HG02870 (cell line): ENCODE measurements at regions not wholly inside any gene's neighbourhood (a gene's known extent, or its start where the extent isn't known, plus 50 kb on each side); places are given as distances from the start of the nearest gene placed in this dataset.

Experiments
- ATAC-seq: cut with Tn5 transposase; IDR thresholded peaks from one replicate; pipeline ENCODE4 v1.9.1; 2021; ENCODE audit warnings: mild to moderate bottlenecking, moderate library complexity; ENCODE audit not compliant: unreplicated experiment

- no peak for ATAC-seq
These were observed 920.7 kb upstream of the NR2F2 start for GRCh38 chr15:95409626-95410310.

DNA sequence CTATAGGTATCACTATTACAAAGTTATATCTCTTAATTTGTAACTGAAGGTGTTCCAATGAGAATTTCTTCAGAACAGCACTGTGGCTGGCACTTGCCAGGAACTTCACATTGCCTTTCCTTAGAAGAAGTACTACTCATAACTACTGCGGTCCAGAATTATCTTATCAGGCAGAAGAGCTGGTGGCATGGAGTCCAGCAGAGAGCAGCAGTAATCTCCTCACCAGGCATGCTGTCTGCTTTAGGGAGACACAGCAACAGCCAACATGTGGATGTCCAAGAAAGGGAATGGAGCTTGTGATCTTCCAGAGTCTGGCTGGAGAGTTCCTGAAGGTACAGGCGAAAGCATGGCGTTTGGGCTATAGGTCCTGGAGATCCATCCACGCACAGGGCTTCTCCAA lies 919.7 kb upstream of the NR2F2 start:
- ATAC-seq, result no peak

DNA sequence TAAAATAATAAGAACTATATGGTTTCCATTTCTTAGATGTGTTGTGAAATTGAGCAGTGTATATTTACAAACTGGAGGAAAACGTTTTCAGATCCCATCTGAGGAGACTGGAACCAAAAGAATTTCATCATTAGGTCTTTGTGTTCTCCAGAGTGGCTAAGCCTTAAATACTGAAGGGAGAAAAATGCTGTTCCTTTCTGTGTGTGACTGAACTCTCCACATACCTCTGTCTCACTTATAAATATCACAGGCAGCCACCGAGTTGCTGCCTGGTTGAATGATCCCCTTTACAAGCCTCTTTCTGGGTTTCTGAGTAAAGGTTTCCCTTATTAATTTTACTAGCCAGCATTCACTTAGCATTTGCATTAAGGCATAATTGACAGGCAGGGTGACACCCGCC lies 913.9 kb upstream of the NR2F2 start:
- no peak for ATAC-seq

DNA sequence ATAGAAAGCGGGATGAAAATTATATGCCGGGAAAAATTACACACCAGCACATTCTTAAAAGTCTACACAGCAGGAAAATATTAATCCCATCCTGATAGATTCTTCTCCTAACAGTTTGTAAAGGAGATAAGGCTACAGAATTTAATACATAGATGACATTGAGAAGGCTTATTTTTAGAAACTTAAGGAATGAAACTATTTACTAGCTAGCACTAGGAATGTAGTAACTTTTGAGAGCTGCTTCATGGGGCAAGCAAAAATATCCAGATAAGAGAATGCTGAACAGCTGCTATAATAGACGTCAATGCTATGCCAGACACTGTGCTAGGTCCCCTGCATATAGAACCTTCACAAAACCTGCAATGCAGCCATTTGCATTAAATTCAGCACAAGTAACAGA lies 912.7 kb upstream of the NR2F2 start:
- no peak for ATAC-seq

GRCh38 chr15:95422255-95422654 lies 908.2 kb upstream of the NR2F2 start:
- ATAC-seq, result no peak

DNA sequence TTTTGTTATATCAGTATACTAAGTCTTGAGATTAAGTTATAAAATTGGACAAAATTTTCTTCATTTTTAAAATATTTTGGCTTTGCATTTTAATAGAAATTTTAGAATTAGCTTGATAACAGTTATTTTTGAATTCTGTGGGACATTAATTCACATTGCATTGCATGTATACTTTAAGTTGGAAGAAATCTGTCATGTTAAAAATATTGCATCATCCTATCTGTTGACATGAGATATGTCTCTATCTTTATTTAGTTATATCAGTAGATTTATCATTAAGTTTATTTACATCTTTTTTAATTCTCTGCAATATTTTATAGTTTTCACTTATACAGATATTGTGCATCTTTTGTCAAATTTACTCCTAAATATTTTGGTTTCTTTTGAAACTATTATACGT lies 904.6 kb upstream of the NR2F2 start:
- no peak for ATAC-seq

DNA sequence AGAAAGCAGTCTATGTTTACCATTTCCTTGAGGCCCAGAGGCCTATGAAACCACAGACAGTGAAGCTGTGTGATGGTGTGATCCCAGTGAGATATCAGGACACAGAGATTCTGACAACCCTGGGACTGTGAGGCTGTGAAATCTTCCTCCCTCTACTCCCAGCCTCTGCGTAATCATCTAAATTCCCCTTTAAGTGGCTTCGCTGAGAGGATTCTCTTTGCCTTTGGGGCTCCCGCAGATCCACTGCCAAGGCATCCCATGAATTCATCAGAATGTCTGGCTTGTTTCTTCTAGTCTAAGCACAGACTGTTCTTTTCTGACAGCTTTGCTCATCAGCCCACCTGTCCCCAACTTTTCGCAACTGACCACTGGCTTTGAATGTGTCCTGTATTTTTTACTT lies 901.2 kb upstream of the NR2F2 start:
- no peak for ATAC-seq

DNA sequence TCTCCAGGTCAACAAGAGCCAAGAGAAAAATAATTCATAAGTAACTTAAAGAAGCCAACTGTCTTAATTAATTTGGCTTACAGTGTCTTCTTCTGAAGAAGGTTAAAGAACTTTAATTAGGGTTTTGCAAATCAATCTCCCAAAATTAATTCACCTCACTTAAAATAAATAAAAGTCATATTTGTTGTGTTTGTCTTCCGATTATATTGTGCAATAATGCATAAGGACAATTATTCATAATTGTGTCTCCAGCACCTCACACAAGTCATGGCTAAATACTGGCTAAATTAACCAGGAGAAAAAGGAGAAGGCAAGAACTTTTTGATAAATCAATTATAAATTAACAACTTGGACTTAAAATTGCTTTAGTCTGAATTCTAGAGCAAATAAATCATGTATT lies 899.0 kb upstream of the NR2F2 start:
- no peak for ATAC-seq

DNA sequence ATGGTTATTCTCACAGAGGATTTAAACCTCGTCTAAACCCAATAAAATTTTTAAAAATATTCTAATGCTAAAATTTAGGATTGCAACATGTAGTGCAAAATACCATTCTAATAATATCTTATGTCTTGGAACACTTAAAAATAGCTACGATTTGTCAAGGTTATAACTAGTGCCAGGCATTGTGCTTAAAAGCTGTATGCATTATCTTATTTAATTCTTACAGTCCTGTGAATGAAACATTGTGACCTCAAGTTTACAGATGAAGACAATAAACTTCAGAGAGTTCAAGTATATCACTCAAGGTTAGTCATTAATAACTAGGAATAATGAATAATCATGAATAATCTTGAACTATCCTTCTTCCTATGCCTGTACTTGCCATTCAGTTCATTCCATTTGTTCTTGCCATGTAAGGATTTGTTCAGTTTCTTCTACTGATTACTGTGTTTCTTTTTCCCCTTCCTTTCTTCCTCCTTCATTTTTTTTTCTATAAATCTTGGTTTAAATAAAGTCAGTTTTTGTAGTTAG lies 897.6 kb upstream of the NR2F2 start:
- no peak for ATAC-seq

DNA sequence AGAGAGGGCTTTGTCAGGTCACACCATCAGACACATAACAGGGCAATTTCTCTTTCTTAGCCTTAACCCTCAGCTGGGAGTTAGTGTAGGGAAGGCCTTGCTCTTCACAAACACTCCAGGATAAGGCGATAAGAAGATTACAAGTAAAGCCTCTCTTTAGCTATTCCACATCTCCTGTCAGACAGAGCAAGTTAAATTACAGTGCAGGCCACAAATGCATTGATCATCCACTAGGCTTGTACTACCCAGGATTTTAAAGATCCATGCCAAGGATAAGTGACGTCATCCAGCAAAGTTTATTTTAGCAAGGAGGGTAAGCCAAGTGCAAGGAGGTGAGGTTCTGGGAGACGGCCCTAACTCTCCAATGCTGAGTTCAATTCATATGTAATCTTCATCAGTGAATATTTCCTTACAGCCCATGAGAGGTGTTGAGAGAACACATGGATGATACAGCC lies 890.6 kb upstream of the NR2F2 start:
- ATAC-seq, result no peak

DNA sequence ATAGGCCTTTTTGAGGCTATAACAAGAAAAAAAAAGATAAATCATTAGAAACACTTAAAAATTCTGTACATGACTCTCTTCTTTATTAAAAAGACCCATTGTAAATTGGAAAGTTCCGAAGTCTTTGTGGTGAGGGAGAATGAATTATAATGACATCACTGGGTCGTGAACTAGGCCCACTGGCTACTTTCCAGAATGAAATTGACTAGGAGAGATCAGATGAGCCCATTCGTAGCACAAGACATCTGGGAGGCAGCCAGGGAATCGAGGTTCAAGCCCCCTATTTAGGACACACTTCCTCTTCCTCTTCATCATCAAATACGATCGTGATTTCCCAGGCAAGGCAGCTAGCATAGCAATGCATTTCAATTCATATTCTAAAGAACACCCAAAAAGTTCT lies 889.8 kb upstream of the NR2F2 start:
- ATAC-seq, result no peak

DNA sequence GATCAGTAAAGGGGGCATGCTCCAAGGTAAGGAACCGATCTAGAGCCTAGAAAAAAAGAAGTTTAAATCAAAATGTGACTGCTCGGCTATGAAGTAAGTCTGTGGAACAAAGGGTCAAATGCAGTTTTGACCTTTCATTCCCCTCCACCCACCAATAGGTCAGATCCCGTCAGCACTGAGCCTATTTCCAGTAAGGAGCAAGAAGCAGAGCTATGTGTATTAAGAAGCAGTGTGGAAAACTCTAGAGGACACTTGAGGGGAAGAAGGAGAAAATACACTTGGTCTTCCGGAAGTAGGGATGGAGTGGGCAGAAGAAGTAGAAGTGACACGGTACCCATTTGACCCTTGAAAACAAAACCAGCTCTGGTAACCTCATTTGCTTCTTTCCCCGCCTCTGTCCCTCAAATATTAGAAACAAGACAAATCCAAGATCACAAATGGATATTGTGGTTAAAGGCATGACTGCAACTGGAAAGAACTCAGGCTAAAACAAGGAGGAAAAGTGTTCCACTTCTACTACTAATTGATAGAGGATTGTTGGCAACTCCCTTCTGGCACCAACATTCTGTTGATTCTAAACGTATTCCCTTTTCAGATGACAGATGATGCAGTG lies 888.3 kb upstream of the NR2F2 start:
- ATAC-seq, result no peak

DNA sequence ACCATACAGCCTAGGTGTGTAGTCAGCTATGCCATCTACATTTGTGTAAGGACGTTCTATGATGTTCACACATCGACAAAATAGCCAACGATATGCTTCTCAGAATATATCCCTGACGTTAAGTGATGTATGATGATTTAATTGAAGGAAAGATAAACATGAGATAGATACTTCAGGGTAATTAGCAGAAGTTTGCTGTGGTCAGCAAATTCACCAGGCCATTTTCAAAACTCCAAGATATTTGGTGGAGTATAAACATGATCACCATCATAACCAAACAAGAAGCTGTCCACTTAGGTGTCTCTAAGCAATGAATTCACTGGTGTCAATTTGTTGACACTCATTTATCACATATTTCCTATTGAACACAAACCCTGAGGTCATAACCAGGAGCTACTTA lies 885.6 kb upstream of the NR2F2 start:
- no peak for ATAC-seq

- ATAC-seq, result no peak
These were observed 883.6 kb upstream of the NR2F2 start for GRCh38 chr15:95446854-95447253.

GRCh38 chr15:95447486-95447885 lies 883.0 kb upstream of the NR2F2 start:
- ATAC-seq, result no peak

GRCh38 chr15:95448531-95449229 lies 881.8 kb upstream of the NR2F2 start:
- no peak for ATAC-seq

DNA sequence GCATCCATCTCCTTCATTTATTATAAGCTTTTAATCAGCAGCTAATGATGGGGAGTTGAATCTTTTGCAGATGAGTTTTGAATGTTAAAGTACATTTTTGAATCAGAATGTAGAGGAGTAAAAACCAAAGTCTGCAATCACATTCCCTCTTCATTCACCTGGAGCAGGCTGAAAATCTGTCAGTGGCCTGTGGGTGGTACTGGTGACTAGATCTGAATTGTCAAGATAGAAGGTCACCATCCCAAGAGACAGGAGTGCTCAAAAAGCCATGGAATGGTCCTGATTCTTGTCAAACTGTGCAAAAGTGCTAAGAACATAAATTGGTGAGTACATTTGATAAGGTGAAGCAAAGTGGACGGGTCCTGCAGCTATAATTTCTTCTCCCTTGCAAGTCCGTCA lies 881.3 kb upstream of the NR2F2 start:
- ATAC-seq, result no peak

DNA sequence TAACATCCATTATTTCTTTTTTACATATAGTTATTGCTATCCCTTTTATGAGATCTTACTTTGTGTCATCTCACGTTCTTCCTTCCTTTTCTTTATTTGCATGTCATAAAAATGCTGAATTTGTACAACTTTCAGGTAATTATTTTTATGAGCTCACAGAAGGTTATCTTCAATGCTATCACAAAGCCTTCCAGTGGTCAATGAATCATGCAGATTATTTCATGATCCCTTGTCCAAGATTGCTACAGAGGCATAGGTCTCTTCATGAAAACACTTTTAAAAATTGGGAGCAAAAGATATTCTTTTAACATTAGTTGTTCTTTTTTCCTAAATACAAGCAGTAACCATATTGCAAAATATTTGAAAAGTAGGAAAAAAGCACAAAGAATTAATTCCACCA lies 880.1 kb upstream of the NR2F2 start:
- ATAC-seq, result no peak

DNA sequence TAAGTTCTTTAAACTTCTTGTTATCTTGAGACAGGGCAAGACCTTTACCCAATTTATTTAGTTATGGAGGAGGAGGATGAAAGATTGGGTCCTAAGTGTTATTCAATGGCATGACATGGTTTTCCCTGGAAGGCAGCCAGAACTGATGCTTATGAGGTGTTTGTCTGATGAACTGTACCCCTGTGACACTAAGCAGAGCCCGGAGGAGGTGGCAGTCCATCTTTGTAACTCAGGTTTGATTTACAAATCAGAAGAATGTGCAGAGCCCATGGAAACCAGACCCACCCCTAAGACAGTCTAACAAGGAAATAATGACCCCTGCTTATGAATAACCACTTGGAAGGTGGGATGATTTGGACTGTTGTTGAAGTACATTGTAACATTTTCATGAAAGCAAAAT lies 878.6 kb upstream of the NR2F2 start:
- no peak for ATAC-seq

- ATAC-seq, result no peak
These were observed 875.9 kb upstream of the NR2F2 start for GRCh38 chr15:95454403-95455262.

- no peak for ATAC-seq
These were observed 873.0 kb upstream of the NR2F2 start for GRCh38 chr15:95457520-95457919.
